ENCODE measurements at regions not wholly inside any gene's neighbourhood (a gene's known extent, or its start where the extent isn't known, plus 50 kb on each side); places are given as distances from the start of the nearest gene placed in this dataset.

GRCh38 chr17:5694551-5694950 is 110.2 kb upstream of the NLRP1 start:
- no peak for DNase-seq (ENCODE audit: low read depth in 2 of 2)

- DNase-seq (ENCODE audit: low read depth in 2 of 2) = no peak
These were observed 111.2 kb upstream of the NLRP1 start for GRCh38 chr17:5695480-5695879.

GRCh38 chr17:5698959-5699358 is 114.7 kb upstream of the NLRP1 start:
- no peak for DNase-seq (ENCODE audit: low read depth in 2 of 2)

- DNase-seq (ENCODE audit: low read depth in 2 of 2) = no peak
These were observed 115.5 kb upstream of the NLRP1 start for GRCh38 chr17:5699814-5700213.

GRCh38 chr17:5700745-5701144 is 116.4 kb upstream of the NLRP1 start:
- DNase-seq (ENCODE audit: low read depth in 2 of 2) = no peak

GRCh38 chr17:5701381-5701780 is 117.1 kb upstream of the NLRP1 start:
- DNase-seq (ENCODE audit: low read depth in 2 of 2) = no peak

- no peak for DNase-seq (ENCODE audit: low read depth in 2 of 2)
These were observed 118.7 kb upstream of the NLRP1 start for GRCh38 chr17:5702951-5703510.

- no peak for DNase-seq (ENCODE audit: low read depth in 2 of 2)
These were observed 119.4 kb upstream of the NLRP1 start for GRCh38 chr17:5703736-5704135.

GRCh38 chr17:5705081-5705875 is 121.0 kb upstream of the NLRP1 start:
- DNase-seq (ENCODE audit: low read depth in 2 of 2) = no peak

- no peak for DNase-seq (ENCODE audit: low read depth in 2 of 2)
These were observed 121.7 kb upstream of the NLRP1 start for GRCh38 chr17:5705876-5706576.

- DNase-seq (ENCODE audit: low read depth in 2 of 2) = peak; percentile 32 to 45
These were observed 122.4 kb upstream of the NLRP1 start for GRCh38 chr17:5706577-5707210.

- no peak for DNase-seq (ENCODE audit: low read depth in 2 of 2)
These were observed 123.2 kb upstream of the NLRP1 start for GRCh38 chr17:5707482-5707881.

- no peak for DNase-seq (ENCODE audit: low read depth in 2 of 2)
These were observed 124.0 kb upstream of the NLRP1 start for GRCh38 chr17:5708344-5708743.

GRCh38 chr17:5711344-5711743 is 127.0 kb upstream of the NLRP1 start:
- no peak for DNase-seq (ENCODE audit: low read depth in 2 of 2)

- DNase-seq (ENCODE audit: low read depth in 2 of 2) = no peak
These were observed 130.7 kb upstream of the NLRP1 start for GRCh38 chr17:5714993-5715392.

- DNase-seq (ENCODE audit: low read depth in 2 of 2) = no peak
These were observed 131.2 kb upstream of the NLRP1 start for GRCh38 chr17:5715478-5715877.

- no peak for DNase-seq (ENCODE audit: low read depth in 2 of 2)
These were observed 134.4 kb upstream of the NLRP1 start for GRCh38 chr17:5718726-5719125.

- DNase-seq (ENCODE audit: low read depth in 2 of 2) = no peak
These were observed 135.7 kb upstream of the NLRP1 start for GRCh38 chr17:5719976-5720375.

GRCh38 chr17:5730373-5730772 is 146.1 kb upstream of the NLRP1 start:
- no peak for DNase-seq (ENCODE audit: low read depth in 2 of 2)

GRCh38 chr17:5740937-5741336 is 156.6 kb upstream of the NLRP1 start:
- no peak for DNase-seq (ENCODE audit: low read depth in 2 of 2)

GRCh38 chr17:5741810-5742209 is 157.5 kb upstream of the NLRP1 start:
- DNase-seq (ENCODE audit: low read depth in 2 of 2) = no peak

GRCh38 chr17:5745111-5745813 is 161.0 kb upstream of the NLRP1 start:
- no peak for DNase-seq (ENCODE audit: low read depth in 2 of 2)

Data from stimulated activated CD4-positive, alpha-beta T cell treated with anti-CD3 and anti-CD28 coated beads, Interleukin-15, amount 100 ng/mL, for 48 hours (primary cell).